ENCODE measurements at regions not wholly inside any gene's neighbourhood (a gene's known extent, or its start where the extent isn't known, plus 50 kb on each side); places are given as distances from the start of the nearest gene placed in this dataset.

GRCh38 chr17:77363821-77364361, 223.1 kb downstream of the SEC14L1 start (continued):
- TF ChIP-seq ZFX (CRISPR knock-in tag; IDR thresholded peaks at IDR 0.05; ENCODE audit: low read depth) (peak; percentile 40; the same call in 1 of the 2 replicates), MXD1 (CRISPR knock-in tag; IDR thresholded peaks at IDR 0.05) (0 out of 2 replicates have a peak, but pooled peaks have one; percentile 24), ZBTB26 (CRISPR knock-in tag; IDR thresholded peaks at IDR 0.05; ENCODE audit: borderline replicate concordance) (no peak), TCF12 (IDR thresholded peaks at IDR 0.05) (no peak), TCF12 (CRISPR knock-in tag; IDR thresholded peaks at IDR 0.05) (peak; percentile 62; the same call in 1 of the 2 replicates), ZNF710 (CRISPR knock-in tag; IDR thresholded peaks at IDR 0.05; ENCODE audit: borderline replicate concordance) (peak; percentile 35; the same call in 1 of the 2 replicates), ARID5B (CRISPR knock-in tag; IDR thresholded peaks at IDR 0.05) (peak; percentile 49), SNAPC4 (CRISPR knock-in tag; IDR thresholded peaks at IDR 0.05) (0 out of 2 replicates have a peak, but pooled peaks have one; percentile 32), POLR2A (IDR thresholded peaks at IDR 0.05; ENCODE audit: insufficient read depth in 1 of 2, low read depth in 2 of 2, low read length in 2 of 2) (peak in 1 of 2 experiments; percentile 17; a peak in 1 of 4 replicates)

Data from HepG2 (cell line).